Adrenal gland (tissue), 9 donors: ENCODE measurements at regions not wholly inside any gene's neighbourhood (a gene's known extent, or its start where the extent isn't known, plus 50 kb on each side); places are given as distances from the start of the nearest gene placed in this dataset.

ENCODE experiments used
- DNase-seq, 7 donors: peaks; one replicate each; pipeline ENCODE4 v3.0.0-alpha.2; 2019 to 2020
- H3K27ac ChIP-seq, 5 donors: fragments of 200-600 bp; sonication (generic) in 4 of 5; 1 replicate in 3 of 5; 2 replicates in 2 of 5; pipeline versions ENCODE4 v1.5.1 to v1.8.0; 2016 to 2020; ENCODE audit warnings: mild to moderate bottlenecking in 1 of 5
- H3K27me3 ChIP-seq: fragments of 200-600 bp; 2 replicates; pipeline ENCODE4 v1.8.0; 2021
- H3K36me3 ChIP-seq, 2 donors: fragments of 200-600 bp; replicated peaks in 1 of 2; 1 replicate in 1 of 2; 2 replicates in 1 of 2; pipeline versions ENCODE4 v1.5.1 to v1.8.0; 2018 to 2022
- H3K4me1 ChIP-seq, 2 donors: fragments of 200-600 bp; replicated peaks in 1 of 2; 1 replicate in 1 of 2; 2 replicates in 1 of 2; pipeline versions ENCODE4 v1.5.1 to v1.8.0; 2018 to 2021
- H3K4me3 ChIP-seq, 4 donors: fragments of 200-600 bp; sonication (generic) in 3 of 4; one replicate each; pipeline ENCODE4 v1.5.1; 2016 to 2018
- H3K9me3 ChIP-seq, 3 donors: fragments of 200-600 bp; sonication (generic) in 1 of 3; replicated peaks in 1 of 3; 1 replicate in 2 of 3; 2 replicates in 1 of 3; pipeline versions ENCODE4 v1.5.1 to v1.8.0; 2016 to 2021
- POLR2A ChIP-seq, 2 donors: fragments of 450-650 bp; IDR thresholded peaks; one replicate each; pipeline ENCODE4 v1.6.1; 2017; ENCODE audit warnings: antibody characterized with exemption in 2 of 2, mild to moderate bottlenecking in 2 of 2, moderate library complexity in 1 of 2
- WGBS, 4 donors: extraction: QIAGEN DNeasy Blood & Tissue Kit in 2 of 4; methylation state at CpG; one replicate each; pipeline versions ENCODE4 v1.1.5 to v1.1.7; 2013 to 2017; 5-methylcytosine and 5-hydroxymethylcytosine counted together
- intact Hi-C, 2 donors: fragments of 100-400 bp; cut with DNase I; formaldehyde crosslinking; loops; one replicate each; pipeline versions ENCODE4 v1.14.1 to v1.15.0; 2022 to 2023
- TF ChIP-seq, protein P1 (sequence below), 6 experiments: fragments of 450-650 bp in 4 of 6; fragments of 200-600 bp in 2 of 6; sonication (generic) in 1 of 6; IDR thresholded peaks; 1 replicate in 5 of 6; 2 replicates in 1 of 6; pipeline versions ENCODE4 v1.5.1 to v1.8.0; 2016 to 2021; ENCODE audit warnings: antibody characterized with exemption in 6 of 6, mild to moderate bottlenecking in 2 of 6, moderate library complexity in 1 of 6
- donor health status: healthy with polysubstance abuse.
- donor health status: Bipolar disorder and iron deficiency.
- donor health status: DM: yes; HTN: yes; CAD: no.
- donor health status: DM: no; HTN: no; CAD: no.
- donor health status: DM: no; HTN: no; CAD: no.

DNA sequence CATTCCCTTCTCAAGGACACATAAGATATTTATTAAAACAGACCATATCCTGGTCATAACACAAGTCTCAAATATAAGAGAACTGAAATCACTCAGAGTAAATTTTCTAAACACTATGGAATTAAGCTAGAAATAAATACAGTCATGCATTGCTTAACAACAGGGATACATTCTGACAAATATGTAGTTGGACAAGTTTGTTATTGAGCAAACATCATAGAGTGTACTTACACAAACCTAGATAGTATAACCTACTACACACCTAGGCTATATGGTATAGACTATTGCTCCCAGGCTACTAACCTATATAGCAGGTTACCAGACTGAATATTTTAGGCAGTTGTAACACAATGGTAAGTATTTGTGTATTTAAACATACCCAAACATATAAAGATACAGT, 104.0 kb downstream of the MIS18A start:
- H3K27ac ChIP-seq = no peak overlapping the region
- no peaks in the 10 kb centered on the region for H3K36me3 ChIP-seq
- DNase-seq = no peak
- H3K4me3 ChIP-seq = no peak overlapping the region
- intact Hi-C loops = no loop called here
- TF ChIP-seq, protein P1, sequence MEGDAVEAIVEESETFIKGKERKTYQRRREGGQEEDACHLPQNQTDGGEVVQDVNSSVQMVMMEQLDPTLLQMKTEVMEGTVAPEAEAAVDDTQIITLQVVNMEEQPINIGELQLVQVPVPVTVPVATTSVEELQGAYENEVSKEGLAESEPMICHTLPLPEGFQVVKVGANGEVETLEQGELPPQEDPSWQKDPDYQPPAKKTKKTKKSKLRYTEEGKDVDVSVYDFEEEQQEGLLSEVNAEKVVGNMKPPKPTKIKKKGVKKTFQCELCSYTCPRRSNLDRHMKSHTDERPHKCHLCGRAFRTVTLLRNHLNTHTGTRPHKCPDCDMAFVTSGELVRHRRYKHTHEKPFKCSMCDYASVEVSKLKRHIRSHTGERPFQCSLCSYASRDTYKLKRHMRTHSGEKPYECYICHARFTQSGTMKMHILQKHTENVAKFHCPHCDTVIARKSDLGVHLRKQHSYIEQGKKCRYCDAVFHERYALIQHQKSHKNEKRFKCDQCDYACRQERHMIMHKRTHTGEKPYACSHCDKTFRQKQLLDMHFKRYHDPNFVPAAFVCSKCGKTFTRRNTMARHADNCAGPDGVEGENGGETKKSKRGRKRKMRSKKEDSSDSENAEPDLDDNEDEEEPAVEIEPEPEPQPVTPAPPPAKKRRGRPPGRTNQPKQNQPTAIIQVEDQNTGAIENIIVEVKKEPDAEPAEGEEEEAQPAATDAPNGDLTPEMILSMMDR (IDR thresholded peaks at IDR 0.05) = no peak
- no peak for TF ChIP-seq POLR2A (IDR thresholded peaks at IDR 0.05)
- H3K4me1 ChIP-seq = no peaks in the 10 kb centered on the region
- H3K27me3 ChIP-seq = no peaks in the 10 kb centered on the region
- H3K9me3 ChIP-seq = no peaks in the 10 kb centered on the region

DNA sequence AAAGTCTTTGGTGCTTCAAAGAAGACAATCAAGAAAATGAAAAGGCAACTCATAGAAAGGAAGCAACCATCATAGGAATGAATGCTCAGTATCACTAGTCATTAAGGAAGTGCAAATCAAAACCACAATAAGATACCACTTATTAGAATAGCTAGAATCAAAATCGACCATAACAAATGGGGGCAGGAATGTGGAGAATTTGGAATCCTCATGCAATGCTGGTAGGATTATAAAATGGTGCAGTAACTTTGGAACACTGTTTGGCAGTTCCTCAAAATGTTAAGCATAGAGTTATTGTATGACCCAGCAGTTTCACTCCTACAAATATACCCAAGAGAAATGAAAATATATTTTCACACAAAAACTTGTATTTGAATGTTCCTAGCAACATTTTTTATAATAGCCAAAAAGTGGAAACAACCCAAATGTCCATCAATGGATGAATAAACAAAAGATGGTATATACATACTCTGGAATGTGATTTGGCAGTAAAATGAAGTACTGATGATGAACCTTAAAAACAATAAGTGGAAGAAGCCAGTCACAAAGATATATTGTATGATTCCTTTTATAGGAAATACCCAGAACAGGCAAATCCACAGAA, 105.6 kb downstream of the MIS18A start:
- no peaks in the 10 kb centered on the region for H3K27me3 ChIP-seq
- intact Hi-C loops = no loop called here
- WGBS, 4 donors = 8 to 29% (median 24%) methylated on average over 1 of the region's 1 CpG
- H3K9me3 ChIP-seq = no peaks in the 10 kb centered on the region
- no peaks in the 10 kb centered on the region for H3K4me1 ChIP-seq
- TF ChIP-seq, protein P1 (IDR thresholded peaks at IDR 0.05) = no peak
- TF ChIP-seq POLR2A (IDR thresholded peaks at IDR 0.05) = no peak
- DNase-seq = no peak
- H3K36me3 ChIP-seq = no peaks in the 10 kb centered on the region
- H3K27ac ChIP-seq = no peak overlapping the region
- H3K4me3 ChIP-seq = no peak overlapping the region

DNA sequence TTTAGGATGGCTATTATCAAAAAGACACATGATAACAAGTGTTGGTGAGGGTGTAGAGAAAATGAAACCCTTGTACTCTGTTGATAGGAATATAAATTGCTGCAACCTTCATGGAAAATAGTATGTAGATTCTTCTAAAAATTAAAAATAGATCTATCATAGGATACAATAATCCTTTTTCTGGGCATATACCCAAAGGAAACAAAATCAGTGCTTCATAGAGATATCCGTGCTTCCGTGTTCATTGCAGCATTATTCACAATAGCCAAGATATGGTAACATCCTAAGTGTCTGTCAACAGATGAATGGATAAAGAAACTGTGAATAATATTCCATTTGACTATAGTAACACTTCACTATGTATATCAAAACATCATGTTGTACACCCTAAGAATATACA, 106.7 kb downstream of the MIS18A start:
- Histone ChIP-seq H3K4me1 (no peaks in the 10 kb centered on the region), H3K36me3 (no peaks in the 10 kb centered on the region), H3K27ac (no peak overlapping the region), H3K4me3 (no peak overlapping the region), H3K9me3 (no peaks in the 10 kb centered on the region), H3K27me3 (no peaks in the 10 kb centered on the region)
- TF ChIP-seq POLR2A (IDR thresholded peaks at IDR 0.05) = no peak
- TF ChIP-seq, protein P1 (IDR thresholded peaks at IDR 0.05) = no peak
- intact Hi-C loops = no loop called here
- 66 to 77% (median 73%) methylated on average over 2 of the region's 2 CpGs for WGBS, 4 donors
- no peak for DNase-seq

DNA sequence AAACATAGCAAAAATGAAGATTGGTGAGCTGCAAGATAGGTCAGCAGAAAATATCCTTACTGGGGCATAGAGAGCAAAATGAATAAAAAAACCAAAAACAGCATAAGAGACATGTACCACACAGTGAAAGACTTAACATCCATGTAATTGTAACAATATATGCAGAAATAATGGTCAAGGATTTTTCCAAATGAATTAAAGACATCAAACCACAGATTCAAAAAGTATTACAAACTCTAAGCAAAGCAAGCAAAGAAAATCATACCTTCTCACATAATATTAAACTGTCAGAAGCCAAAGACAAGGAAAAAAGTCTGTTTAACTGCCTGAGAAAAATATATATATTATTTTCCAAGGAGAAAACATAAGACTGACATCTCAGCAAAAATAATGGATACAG, 111.3 kb downstream of the MIS18A start:
- DNase-seq = no peak
- Histone ChIP-seq H3K27ac (no peak overlapping the region), H3K9me3 (no peaks in the 10 kb centered on the region), H3K4me3 (no peak overlapping the region), H3K27me3 (no peaks in the 10 kb centered on the region), H3K4me1 (no peaks in the 10 kb centered on the region), H3K36me3 (no peaks in the 10 kb centered on the region)
- TF ChIP-seq, protein P1 (IDR thresholded peaks at IDR 0.05) = no peak
- TF ChIP-seq POLR2A (IDR thresholded peaks at IDR 0.05) = no peak
- intact Hi-C loops = no loop called here
